PC-9 (cell line): ENCODE measurements at regions not wholly inside any gene's neighbourhood (a gene's known extent, or its start where the extent isn't known, plus 50 kb on each side); places are given as distances from the start of the nearest gene placed in this dataset.
"Not testable (repeated sequence)": the region's sequence is repeated elsewhere in the genome, so short reads cannot be mapped to it uniquely, and the experiment has no call there.

Source experiments
- BruUV-seq: library from RNA; stranded (reverse); fragments of 400-500 nt; replicated peaks from 2 replicates; lab custom pipeline; 2021; lab: Mats Ljungman, UMichigan
- CTCF ChIA-PET: fragments of 300-600 bp; sonication (Branson Sonifier 250); formaldehyde crosslinking; loops from one replicate; lab custom pipeline; 2022; ENCODE audit warnings: antibody characterized with exemption; lab: Charles Lee
- POLR2A ChIA-PET: fragments of 300-600 bp; sonication (Branson Sonifier 250); formaldehyde crosslinking; loops from one replicate; lab custom pipeline; 2022; ENCODE audit warnings: antibody characterized with exemption; ENCODE audit not compliant: unreplicated experiment; lab: Charles Lee
- DNase-seq, 2 experiments: peaks; one replicate each; pipeline versions ENCODE4 v3.0.0 to v3.0.0-alpha.2; 2015 to 2022; ENCODE audit warnings: mixed read lengths in 1 of 2
- H2AFZ ChIP-seq: fragments of 200-600 bp; sonication (generic); 2 replicates; pipeline ENCODE4 v1.8.1; 2017; ENCODE audit warnings: antibody characterized with exemption
- H3F3A ChIP-seq: fragments of 200-600 bp; sonication (generic); 2 replicates; pipeline ENCODE4 v1.8.1; 2017; ENCODE audit warnings: antibody characterized with exemption, mild to moderate bottlenecking, low read depth; ENCODE audit not compliant: insufficient read depth
- H3K27ac ChIP-seq: fragments of 200-600 bp; sonication (generic); 2 replicates; pipeline ENCODE4 v1.6.1; 2016; ENCODE audit warnings: mixed run types
- H3K27me3 ChIP-seq: fragments of 200-600 bp; sonication (generic); 2 replicates; pipeline ENCODE4 v1.6.1; 2016; ENCODE audit warnings: low read depth, mixed run types; ENCODE audit not compliant: insufficient read depth
- H3K36me3 ChIP-seq: fragments of 200-600 bp; sonication (generic); 2 replicates; pipeline ENCODE4 v1.6.1; 2016; ENCODE audit warnings: low read depth, mixed run types
- H3K4me1 ChIP-seq: fragments of 200-600 bp; sonication (generic); replicated peaks from 2 replicates; pipeline ENCODE4 v1.6.1; 2016; ENCODE audit warnings: mixed run types; ENCODE audit not compliant: insufficient read depth
- H3K4me2 ChIP-seq: fragments of 200-600 bp; sonication (generic); 2 replicates; pipeline ENCODE4 v1.6.1; 2017; ENCODE audit warnings: mixed run types
- H3K4me3 ChIP-seq: fragments of 200-600 bp; sonication (generic); 2 replicates; pipeline ENCODE4 v1.6.1; 2016; ENCODE audit warnings: mixed run types
- H3K79me2 ChIP-seq: fragments of 200-600 bp; sonication (generic); 2 replicates; pipeline ENCODE4 v1.6.1; 2017; ENCODE audit warnings: low read depth, mixed run types
- H3K9me2 ChIP-seq: fragments of 200-600 bp; sonication (generic); 2 replicates; pipeline ENCODE4 v1.8.1; 2017; ENCODE audit warnings: mild to moderate bottlenecking; ENCODE audit not compliant: insufficient read depth
- H3K9me3 ChIP-seq: fragments of 200-600 bp; sonication (generic); 2 replicates; pipeline ENCODE4 v1.8.1; 2016; ENCODE audit warnings: low read depth; ENCODE audit not compliant: insufficient read depth
- H4K20me1 ChIP-seq: fragments of 200-600 bp; sonication (generic); 2 replicates; pipeline ENCODE4 v1.8.1; 2017; ENCODE audit not compliant: insufficient read depth
- EZH2 ChIP-seq: fragments of 200-600 bp; sonication (generic); IDR thresholded peaks from 2 replicates; pipeline ENCODE4 v1.8.0; 2017; ENCODE audit warnings: antibody characterized with exemption, low read depth
- intact Hi-C: fragments of 100-400 bp; cut with micrococcal nuclease; formaldehyde crosslinking; loops from one replicate; pipeline ENCODE4 v1.10.0; 2022; ENCODE audit not compliant: unreplicated experiment
- TF ChIP-seq, protein P1 (sequence below): fragments of 200-600 bp; sonication (generic); conservative IDR thresholded peaks from 2 replicates; pipeline ENCODE4 v1.6.1; 2017; ENCODE audit warnings: mixed run types, antibody characterized with exemption, mild to moderate bottlenecking, moderate library complexity

DNA sequence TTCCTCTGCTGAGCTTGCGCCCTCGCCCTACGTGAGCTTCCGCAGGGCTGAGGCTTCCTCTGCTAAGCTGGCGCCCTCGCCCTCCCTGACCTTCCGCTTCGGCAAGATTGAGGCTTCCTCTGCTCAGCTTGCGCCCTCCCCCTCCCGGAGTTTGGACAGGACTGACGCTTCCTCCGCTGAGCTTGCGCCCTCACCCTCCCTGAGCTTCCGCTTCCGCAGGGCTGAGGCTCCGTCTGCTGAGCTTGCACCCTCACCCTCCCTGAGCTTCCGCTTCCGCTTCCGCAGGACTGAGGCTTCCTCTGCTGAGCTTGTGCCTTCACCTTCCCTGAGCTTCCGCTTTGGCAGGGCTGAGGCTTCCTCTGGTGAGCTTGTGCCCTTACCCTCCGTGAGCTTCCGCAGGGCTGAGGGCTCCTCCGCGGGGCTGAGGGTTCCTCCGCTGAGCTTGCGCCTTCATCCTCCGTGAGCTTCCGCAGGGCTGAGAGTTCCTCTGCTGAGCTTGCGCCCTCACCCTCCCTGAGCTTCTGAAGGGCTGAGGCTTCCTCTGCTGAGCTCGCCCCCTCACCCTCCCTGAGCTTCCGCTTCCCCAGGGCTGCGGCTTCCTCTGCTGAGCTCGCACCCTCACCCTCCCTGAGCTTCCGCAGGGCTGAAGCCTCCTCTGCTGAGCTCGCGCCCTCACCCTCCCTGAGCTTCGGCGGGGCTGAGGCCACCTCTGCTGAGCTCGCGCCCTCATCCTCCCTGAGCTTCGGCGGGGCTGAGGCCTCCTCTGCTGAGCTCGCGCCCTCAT lies 753.6 kb upstream of the TPTE start:
- Histone ChIP-seq H2AFZ (no peak overlapping the region), H3K9me3 (no peaks in the 10 kb centered on the region), H3K4me3 (no peak overlapping the region), H3K27ac (no peak overlapping the region), H3K9me2 (no peaks in the 10 kb centered on the region), H3K27me3 (peaks cover 53% of the 10 kb centered on the region), H3K79me2 (no peaks in the 10 kb centered on the region), H3K4me2 (no peak overlapping the region), H4K20me1 (peaks cover 4% of the 10 kb centered on the region; the same call in 1 of the 2 replicates), H3F3A (no peaks in the 10 kb centered on the region), H3K4me1 (no peaks in the 10 kb centered on the region), H3K36me3 (no peaks in the 10 kb centered on the region)
- DNase-seq, result no peak
- BruUV-seq, result no TSS peak
- TF ChIP-seq EZH2, result no peak
- TF ChIP-seq, protein P1, sequence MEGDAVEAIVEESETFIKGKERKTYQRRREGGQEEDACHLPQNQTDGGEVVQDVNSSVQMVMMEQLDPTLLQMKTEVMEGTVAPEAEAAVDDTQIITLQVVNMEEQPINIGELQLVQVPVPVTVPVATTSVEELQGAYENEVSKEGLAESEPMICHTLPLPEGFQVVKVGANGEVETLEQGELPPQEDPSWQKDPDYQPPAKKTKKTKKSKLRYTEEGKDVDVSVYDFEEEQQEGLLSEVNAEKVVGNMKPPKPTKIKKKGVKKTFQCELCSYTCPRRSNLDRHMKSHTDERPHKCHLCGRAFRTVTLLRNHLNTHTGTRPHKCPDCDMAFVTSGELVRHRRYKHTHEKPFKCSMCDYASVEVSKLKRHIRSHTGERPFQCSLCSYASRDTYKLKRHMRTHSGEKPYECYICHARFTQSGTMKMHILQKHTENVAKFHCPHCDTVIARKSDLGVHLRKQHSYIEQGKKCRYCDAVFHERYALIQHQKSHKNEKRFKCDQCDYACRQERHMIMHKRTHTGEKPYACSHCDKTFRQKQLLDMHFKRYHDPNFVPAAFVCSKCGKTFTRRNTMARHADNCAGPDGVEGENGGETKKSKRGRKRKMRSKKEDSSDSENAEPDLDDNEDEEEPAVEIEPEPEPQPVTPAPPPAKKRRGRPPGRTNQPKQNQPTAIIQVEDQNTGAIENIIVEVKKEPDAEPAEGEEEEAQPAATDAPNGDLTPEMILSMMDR, result no peak
- ChIA-PET CTCF (no interaction called here), POLR2A (no interaction called here)
- intact Hi-C loops, result no loop called here

DNA sequence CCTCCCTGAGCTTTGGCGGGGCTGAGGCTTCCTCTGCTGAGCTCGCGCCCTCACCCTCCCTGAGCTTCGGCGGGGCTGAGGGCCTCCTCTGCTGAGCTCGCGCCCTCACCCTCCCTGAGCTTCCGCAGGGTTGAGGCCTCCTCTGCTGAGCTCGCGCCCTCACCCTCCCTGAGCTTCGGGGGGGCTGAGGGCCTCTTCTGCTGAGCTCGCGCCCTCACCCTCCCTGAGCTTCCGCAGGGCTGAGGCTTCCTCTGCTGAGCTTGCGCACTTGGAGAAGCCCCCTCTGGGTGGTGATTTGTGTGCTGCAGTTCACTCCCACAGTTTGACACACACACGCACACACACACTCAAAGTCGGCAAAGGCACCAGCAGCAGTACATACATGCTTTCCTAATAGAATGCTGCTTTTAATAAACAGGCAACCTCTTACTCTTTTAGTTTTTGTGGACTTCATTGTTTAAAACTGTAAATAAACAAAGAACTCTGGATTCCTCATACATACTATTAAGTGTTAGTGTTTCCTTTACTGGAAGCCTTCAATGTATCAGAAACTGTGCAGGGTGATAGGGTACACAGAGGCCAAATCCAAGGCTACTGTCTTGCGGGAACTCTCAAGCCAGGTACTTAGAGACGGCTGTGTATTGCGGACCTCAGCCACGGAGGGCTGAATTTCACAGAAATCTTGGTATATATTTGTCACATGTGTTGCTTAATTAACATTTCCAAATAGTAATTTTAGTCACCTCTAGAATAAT lies 752.8 kb upstream of the TPTE start:
- intact Hi-C loops, H3K4me1 ChIP-seq, H3K4me2 ChIP-seq, CTCF ChIA-PET, POLR2A ChIA-PET, H3K9me3 ChIP-seq, H3K4me3 ChIP-seq, BruUV-seq, H2AFZ ChIP-seq, H3K36me3 ChIP-seq, H3K79me2 ChIP-seq, H3F3A ChIP-seq, H4K20me1 ChIP-seq, DNase-seq, H3K9me2 ChIP-seq, H3K27ac ChIP-seq: not testable (repeated sequence)
- peaks cover 55% of the 10 kb centered on the region for H3K27me3 ChIP-seq

DNA sequence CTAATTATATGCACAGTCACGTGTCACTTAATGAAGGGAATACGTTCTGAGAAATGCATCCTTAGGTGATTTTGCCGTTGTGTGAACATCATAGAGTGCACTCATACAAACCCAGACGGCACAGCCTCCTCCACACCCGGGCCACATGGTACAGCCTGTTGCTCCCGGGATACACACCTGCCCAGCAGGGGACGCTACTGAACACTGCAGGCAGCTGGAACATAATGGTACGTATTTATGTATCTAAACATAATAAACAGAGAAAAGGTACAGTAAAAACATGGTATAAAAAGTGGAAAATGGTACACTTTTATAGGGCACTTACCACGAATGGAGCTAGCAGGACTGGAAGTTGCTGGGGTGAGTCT lies 752.3 kb upstream of the TPTE start:
- DNase-seq, H4K20me1 ChIP-seq, H2AFZ ChIP-seq, H3K4me3 ChIP-seq, H3K4me2 ChIP-seq, H3K9me3 ChIP-seq, H3F3A ChIP-seq, intact Hi-C loops, BruUV-seq, H3K9me2 ChIP-seq, POLR2A ChIA-PET, H3K36me3 ChIP-seq, H3K4me1 ChIP-seq, H3K79me2 ChIP-seq, H3K27ac ChIP-seq, CTCF ChIA-PET: not testable (repeated sequence)
- TF ChIP-seq, protein P1, result peak; percentile 40; the same call in 1 of the 2 replicates
- peaks cover 59% of the 10 kb centered on the region for H3K27me3 ChIP-seq

DNA sequence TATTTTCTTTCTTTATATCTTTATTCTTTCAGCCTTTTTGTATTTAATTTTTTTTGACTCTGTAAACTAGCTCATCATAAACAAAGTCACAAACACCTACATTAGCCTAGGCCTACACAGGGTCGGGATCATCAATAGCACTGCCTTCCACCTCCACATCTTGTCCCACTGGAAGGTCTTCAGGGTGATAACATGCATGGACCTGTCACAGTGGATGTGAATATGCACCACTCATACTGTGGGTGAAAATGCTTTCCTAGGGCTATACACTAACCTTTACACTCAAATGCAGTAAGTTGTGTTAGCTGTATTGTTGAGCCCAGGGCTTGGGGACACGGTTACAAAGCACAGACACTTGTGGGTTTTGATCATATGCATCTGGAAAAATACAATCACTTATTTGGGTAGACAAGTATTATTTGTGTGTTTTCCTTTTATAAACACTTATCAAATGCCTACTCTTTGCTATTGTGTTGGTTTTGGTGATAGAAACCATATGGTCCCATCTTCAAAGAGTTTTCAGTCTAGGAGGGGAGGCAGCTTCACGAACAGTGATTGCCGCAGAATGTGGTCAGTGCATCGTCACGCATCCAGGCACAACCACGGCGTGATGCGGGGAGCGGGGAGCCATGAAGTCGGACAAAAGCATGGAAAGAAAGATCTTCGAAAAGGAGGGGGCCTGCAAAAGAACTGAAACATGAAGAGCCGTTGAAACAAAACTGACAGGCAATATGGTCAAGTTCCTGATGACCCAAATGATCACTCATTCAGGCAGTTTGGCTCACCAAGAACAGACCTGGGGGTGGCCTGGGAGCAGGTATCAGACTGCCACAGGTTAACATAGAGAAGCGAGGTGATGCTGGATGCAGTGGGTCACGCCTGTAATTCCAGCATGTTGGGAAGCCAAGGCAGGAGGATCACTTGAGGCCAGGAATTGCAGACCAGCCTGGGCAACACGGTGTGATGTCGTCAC lies 751.4 kb upstream of the TPTE start:
- H3K27me3 ChIP-seq, result peaks cover 68% of the 10 kb centered on the region
- H2AFZ ChIP-seq, POLR2A ChIA-PET, H3K4me2 ChIP-seq, H3K9me3 ChIP-seq, H3K79me2 ChIP-seq, BruUV-seq, CTCF ChIA-PET, H3K36me3 ChIP-seq, DNase-seq, intact Hi-C loops, H4K20me1 ChIP-seq, H3K9me2 ChIP-seq, H3F3A ChIP-seq, H3K27ac ChIP-seq, H3K4me3 ChIP-seq, H3K4me1 ChIP-seq: not testable (repeated sequence)

DNA sequence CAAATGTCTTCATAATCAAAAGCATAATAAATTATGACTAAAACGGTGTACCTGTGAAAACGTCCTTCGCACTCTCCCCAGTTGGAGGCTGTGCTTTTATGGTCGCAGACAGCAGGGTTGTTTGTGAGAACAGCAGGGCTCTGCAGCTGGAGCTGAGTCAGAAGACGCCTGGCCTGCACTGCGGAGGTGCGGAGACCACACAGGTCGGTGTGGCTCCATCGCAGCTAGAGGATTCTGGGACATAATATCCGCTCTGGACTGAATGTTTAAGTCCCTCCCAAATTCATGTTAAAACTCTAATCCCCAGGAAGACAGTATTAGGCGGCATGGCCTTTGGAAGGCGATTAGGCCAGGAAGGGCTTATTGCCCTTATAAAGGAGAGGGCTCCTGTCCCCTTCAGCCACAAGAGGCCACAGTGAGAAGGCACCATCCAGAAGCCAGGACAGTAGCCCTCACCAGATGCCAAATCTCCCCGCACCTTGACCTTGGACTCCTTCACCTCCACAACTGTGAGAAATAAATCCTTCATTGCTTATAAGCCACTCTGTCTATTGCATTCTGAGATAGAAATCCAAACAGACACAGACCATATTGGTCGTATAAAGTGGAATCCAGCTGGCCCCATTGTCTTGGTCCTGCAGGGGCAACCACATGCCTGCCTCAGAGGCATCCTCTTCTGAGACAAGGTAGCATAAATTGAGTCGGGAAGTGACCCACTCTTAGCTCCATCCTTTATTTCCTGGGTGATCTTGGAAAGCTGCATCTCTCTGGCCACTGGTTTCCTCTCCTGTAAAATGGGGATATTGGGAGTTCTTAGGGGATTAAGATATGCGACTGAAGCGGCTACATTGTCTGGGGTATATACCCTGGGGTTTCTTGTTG lies 749.7 kb upstream of the TPTE start:
- peaks cover 84% of the 10 kb centered on the region for H3K27me3 ChIP-seq
- H3K27ac ChIP-seq, CTCF ChIA-PET, POLR2A ChIA-PET, H3K4me1 ChIP-seq, H2AFZ ChIP-seq, BruUV-seq, H3F3A ChIP-seq, intact Hi-C loops, H3K4me2 ChIP-seq, H3K4me3 ChIP-seq, H3K9me3 ChIP-seq, H3K36me3 ChIP-seq, DNase-seq, H3K79me2 ChIP-seq, H3K9me2 ChIP-seq, H4K20me1 ChIP-seq: not testable (repeated sequence)
